M059J (cell line): ENCODE measurements at regions not wholly inside any gene's neighbourhood (a gene's known extent, or its start where the extent isn't known, plus 50 kb on each side); places are given as distances from the start of the nearest gene placed in this dataset.
A peak's percentile ranks its signal among the peaks of the same experiment; 100 is the strongest.
"Not testable (repeated sequence)": the region's sequence is repeated elsewhere in the genome, so short reads cannot be mapped to it uniquely, and the experiment has no call there.

Experiments
- DNase-seq: peaks from one replicate; pipeline ENCODE4 v3.0.0-alpha.2; 2012; ENCODE audit warnings: low read depth

- DNase-seq = no peak
These were observed 383.1 kb upstream of the STEAP1 start for GRCh38 chr7:89771003-89771636.

- no peak for DNase-seq
These were observed 382.0 kb upstream of the STEAP1 start for GRCh38 chr7:89772276-89772675.

DNA sequence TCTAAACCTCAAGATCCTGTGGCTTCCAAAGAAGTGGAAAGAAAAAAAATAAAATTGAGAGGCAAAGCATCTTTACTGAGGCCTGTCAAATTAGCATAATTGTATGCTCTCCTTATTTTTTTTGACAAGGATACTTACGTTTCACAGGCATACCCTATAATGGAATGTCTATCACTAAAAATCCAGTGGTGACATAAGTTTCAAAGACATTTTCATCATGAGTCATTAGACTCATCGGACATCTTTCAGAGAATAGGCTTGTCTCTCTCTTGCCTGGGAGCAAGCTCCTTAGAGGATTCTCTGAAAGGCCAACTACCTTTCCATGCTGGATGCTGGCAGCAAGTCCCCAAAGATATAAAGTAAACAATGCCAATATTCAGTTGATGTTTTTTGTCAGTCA, 380.7 kb upstream of the STEAP1 start:
- DNase-seq = no peak

- no peak for DNase-seq
These were observed 378.8 kb upstream of the STEAP1 start for GRCh38 chr7:89775459-89775858.

DNA sequence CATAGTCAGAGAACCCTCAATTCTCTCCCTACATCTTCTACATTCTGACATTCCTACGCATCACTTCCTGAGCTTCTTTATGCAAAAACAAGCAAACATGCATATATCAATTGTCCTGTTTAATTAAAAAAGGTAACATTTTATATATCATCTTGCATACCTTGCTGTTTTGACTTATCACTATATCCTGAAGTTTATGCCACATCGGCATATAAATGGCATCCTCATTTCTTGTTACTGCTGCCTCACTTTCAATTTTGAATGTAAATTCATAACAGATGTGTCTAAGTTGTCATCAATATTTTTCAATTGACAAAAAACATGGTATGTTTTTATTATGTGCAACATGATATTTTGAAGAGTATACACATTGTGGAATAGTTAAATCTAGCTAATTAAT, 377.3 kb upstream of the STEAP1 start:
- no peak for DNase-seq

DNA sequence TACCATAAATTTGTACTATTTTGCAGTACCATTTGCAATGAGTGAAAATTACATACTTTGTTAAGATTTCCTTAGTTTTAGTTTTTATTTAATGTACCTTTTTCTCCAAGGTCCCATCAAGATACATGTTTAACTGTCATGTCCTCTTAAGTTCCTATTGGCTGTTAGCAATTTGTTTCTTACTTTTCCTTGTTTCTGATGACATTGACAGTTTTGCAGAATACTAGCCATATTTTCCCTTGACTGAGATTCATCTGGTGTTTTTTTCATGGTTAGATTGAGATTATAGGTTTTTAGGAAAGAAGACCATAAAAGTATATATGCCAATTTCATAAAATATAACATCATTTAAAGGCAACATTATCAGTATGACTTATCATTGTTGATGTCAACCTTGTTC, 376.8 kb upstream of the STEAP1 start:
- DNase-seq = no peak

DNA sequence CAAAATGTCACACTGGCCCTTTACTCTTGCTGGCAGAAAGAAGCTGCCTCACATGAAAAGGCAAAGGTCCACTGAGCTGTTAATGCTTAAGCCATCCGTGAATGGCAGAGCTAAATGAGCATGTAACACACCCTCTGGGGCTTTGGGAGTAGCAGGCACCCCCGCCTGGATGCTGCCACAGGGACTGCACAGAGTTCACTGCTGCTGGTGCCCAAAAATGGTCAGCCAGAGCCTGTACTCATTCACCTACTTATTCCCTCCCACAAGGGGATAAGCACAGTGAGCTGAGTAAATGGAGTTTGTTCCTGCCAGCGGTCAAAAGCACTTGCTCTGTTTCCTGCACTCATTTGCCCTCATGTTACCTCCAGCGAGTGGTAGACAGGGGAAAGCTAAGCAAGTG, 374.0 kb upstream of the STEAP1 start:
- no peak for DNase-seq

DNA sequence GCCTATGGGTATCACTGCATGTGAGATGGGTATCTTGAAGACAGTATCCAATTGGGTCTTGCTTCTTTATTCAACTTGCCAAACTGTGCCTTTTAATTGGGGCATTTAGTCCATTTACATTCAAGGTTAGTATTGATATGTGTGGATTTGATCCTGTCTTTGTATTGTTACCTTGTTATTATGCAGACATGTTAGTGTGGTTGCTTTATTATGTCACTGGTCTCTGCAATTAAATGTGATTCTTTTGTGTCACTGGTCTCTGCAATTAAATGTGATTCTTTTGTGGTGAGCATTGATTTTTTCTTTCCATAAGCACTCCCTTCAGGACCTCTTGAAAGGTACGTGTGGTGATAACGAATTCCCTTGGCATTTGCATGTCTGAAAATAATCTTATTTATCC, 357.8 kb upstream of the STEAP1 start:
- DNase-seq = no peak

- no peak for DNase-seq
These were observed 356.2 kb upstream of the STEAP1 start for GRCh38 chr7:89797965-89798598.

DNA sequence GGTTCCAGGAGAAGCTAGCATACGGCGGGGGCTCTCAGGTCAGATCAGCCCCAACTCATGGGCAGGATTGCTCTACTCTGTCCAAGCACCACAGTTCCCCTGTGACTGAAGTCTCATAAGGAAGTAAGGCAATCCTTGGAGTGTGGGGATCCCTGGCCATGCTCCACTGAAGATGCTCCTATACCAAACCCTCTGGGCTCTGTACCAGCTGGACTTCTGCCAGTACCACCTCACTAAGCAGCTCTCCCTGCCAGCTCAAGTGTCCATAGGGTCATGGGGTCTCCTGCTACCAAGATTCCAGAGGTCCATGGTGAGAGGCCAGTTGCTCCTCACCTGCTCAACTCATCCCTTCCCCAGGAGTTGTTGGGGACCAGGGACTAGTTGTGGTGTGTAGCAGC, 355.7 kb upstream of the STEAP1 start:
- DNase-seq = no peak

DNA sequence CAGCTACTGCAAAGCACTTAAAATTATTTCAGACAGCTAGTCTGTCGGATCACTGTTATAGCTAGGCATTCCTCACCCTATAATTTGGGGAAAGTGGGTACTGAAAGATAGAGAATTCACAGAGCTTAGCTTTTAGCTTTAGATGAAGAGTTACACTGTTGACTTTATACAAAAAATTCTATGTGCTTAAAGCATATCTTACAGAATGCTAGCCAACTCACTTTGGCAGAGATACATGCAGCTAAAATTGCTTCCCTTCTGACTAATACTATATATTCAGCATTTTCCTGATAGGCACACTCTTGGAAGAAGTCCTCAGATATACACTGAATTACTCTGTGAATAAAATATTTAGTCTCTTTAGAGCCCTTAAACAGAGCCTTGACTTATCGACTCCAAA, 353.5 kb upstream of the STEAP1 start:
- DNase-seq = no peak

DNA sequence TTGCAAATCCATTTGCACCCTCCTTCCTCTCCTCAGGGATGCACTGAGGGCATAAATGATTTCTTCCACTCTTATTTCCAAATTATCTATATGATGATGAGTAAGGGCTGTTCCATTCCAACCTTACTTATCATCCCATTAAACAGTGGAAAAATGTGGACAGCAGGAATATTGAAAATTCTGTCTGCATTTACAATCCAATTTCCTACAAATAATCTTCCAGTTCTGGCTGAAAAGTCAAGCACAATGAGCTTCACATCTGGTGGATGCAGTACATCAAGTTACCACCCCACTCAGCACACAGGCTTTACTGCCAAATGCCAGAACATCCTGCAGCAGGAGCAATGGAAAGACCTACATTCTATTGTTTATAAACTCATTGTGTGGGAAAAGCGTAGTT, 345.0 kb upstream of the STEAP1 start:
- no peak for DNase-seq

DNA sequence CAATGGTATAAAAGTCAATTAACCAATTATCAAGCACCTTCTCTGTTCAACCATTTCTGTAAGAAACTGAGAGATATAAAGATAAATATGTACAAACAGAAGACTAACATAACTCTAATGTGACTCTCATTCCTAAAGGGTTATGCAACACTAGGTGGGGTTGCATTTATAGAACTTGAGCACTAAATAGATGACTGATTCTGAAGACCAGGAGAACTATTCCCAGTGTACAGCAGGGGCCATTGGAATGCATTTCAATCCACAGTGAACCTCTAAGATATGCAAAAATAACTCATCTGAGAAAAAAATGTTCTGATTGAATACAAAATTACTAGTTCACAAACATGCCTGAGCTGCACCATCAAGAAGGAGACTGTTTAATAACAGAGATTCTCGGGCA, 341.2 kb upstream of the STEAP1 start:
- DNase-seq = no peak

GRCh38 chr7:89826121-89826520, 328.1 kb upstream of the STEAP1 start:
- no peak for DNase-seq

DNA sequence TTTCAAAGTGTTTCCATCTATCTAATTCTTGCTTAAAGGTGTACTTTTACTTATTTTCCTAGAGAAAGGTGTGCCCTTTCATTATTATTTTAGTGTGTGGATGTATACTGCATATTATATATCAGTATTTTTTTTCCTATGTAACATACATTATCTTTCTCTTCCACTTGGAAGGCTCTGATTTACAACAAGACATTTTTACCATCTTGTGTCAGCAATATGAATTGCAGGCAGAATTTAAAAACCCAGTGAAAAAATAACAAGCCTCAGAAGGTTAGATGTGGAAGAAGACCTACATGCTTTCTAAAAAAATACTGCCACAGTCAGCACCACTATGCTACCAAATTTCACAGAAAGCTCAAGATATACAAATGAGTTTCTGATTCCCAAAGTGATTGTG, 327.7 kb upstream of the STEAP1 start:
- no peak for DNase-seq

GRCh38 chr7:89837515-89837914, 316.8 kb upstream of the STEAP1 start:
- peak; percentile 2 for DNase-seq

DNA sequence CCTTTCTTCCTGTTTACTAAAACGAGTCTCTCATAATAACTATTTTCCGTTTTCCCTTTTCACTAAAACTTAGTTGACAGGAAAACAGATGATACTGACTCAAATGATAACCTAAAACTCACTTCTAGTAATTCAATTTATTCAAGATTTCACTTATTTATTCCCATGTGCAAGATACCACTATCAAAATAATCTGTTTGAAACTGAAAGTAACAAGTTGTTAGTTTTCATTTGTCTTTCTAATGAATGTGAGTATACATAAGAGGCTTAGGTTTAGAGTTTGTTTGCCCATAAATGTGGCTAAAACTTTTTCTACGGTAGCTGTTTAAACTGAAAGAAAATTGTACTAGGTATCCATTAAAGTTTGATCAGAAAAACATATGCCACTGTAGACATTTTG, 314.9 kb upstream of the STEAP1 start:
- no peak for DNase-seq

GRCh38 chr7:89845952-89846351, 308.3 kb upstream of the STEAP1 start:
- no peak for DNase-seq

DNA sequence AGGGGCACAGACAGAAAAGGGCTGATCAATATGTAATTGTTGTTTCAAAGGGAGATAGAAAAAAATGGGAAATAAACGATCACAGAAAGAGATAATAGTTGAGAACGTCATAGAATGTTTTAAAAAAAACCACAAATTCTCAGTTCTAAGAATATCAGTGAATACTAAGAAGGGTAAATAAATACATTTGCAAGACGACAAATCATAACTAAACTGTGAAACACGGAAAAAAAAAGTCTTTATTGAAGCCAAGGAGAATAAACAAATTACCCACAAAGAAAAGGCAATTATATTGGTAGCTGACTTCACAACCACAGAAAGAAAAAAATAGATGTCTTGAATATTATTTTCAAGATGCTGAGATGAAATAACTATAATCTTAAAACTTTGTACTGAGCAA, 305.2 kb upstream of the STEAP1 start:
- no peak for DNase-seq

- DNase-seq = not testable (repeated sequence)
These were observed 297.2 kb upstream of the STEAP1 start for GRCh38 chr7:89857053-89857452.

DNA sequence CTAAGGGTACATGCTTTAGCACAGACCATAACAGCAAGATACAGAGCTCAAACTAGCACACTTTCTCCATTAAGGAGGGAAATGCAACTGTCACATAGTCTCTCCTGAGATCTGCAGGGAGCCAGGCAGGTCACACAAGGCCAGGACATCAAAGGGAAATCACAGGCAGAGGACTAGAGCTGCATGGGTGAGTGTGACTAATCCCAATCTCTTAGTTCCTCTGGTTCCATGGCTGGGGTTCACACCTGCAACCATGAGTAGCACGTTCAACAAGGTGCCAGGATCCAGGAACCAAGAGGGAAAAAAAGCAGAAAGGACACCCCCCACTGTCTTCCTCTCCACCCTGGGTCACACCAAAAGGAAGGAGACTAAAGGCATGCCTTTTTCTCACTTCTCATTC, 296.5 kb upstream of the STEAP1 start:
- no peak for DNase-seq

DNA sequence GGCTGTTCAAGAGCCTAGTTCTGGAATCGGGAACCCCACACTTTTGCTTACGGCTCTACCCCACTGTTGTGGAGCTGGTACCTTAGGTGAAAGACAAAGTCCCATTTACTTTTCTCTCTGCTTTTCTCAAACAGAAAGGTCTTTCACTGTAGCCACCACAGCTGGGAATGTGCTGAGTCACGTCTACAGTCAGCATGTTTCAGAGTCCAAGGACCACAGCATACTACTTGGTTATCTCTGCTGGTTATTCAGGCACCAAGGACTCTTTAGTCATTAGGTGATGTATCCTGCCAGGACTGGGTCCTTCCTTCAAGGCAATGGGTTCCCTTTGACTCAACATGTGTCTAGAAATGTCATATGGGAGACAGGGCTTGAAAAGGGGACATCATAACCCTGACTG, 266.8 kb upstream of the STEAP1 start:
- no peak for DNase-seq

GRCh38 chr7:89908736-89909135, 245.5 kb upstream of the STEAP1 start:
- DNase-seq = no peak

DNA sequence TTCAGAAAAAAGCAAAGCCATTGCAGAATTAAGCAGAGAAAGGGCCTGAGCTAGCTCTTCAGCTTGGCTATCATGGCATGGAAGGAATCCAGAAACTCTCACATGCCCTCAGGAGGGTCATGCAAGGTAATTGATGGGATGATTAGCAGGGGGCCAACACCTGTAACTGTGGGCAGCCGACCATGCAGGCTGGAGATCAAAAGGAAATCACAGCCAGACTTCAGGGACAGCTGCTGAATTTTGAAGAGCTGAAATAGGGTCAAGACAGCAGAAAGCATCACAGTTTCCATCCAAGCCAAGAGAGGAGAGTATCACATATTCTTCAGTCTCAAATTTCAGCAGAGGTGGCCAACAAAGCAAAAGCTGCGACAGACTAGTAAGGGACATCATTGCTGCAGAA, 239.6 kb upstream of the STEAP1 start:
- DNase-seq = no peak
